PC-9 (cell line): ENCODE measurements at regions not wholly inside any gene's neighbourhood (a gene's known extent, or its start where the extent isn't known, plus 50 kb on each side); places are given as distances from the start of the nearest gene placed in this dataset.

Source experiments
- BruUV-seq: library from RNA; stranded (reverse); fragments of 400-500 nt; replicated peaks from 2 replicates; lab custom pipeline; 2021; lab: Mats Ljungman, UMichigan
- CTCF ChIA-PET: fragments of 300-600 bp; sonication (Branson Sonifier 250); formaldehyde crosslinking; loops from one replicate; lab custom pipeline; 2022; ENCODE audit warnings: antibody characterized with exemption; lab: Charles Lee
- POLR2A ChIA-PET: fragments of 300-600 bp; sonication (Branson Sonifier 250); formaldehyde crosslinking; loops from one replicate; lab custom pipeline; 2022; ENCODE audit warnings: antibody characterized with exemption; ENCODE audit not compliant: unreplicated experiment; lab: Charles Lee
- DNase-seq, 2 experiments: peaks; one replicate each; pipeline versions ENCODE4 v3.0.0 to v3.0.0-alpha.2; 2015 to 2022; ENCODE audit warnings: mixed read lengths in 1 of 2
- H2AFZ ChIP-seq: fragments of 200-600 bp; sonication (generic); 2 replicates; pipeline ENCODE4 v1.8.1; 2017; ENCODE audit warnings: antibody characterized with exemption
- H3F3A ChIP-seq: fragments of 200-600 bp; sonication (generic); 2 replicates; pipeline ENCODE4 v1.8.1; 2017; ENCODE audit warnings: antibody characterized with exemption, mild to moderate bottlenecking, low read depth; ENCODE audit not compliant: insufficient read depth
- H3K27ac ChIP-seq: fragments of 200-600 bp; sonication (generic); 2 replicates; pipeline ENCODE4 v1.6.1; 2016; ENCODE audit warnings: mixed run types
- H3K27me3 ChIP-seq: fragments of 200-600 bp; sonication (generic); 2 replicates; pipeline ENCODE4 v1.6.1; 2016; ENCODE audit warnings: low read depth, mixed run types; ENCODE audit not compliant: insufficient read depth
- H3K36me3 ChIP-seq: fragments of 200-600 bp; sonication (generic); 2 replicates; pipeline ENCODE4 v1.6.1; 2016; ENCODE audit warnings: low read depth, mixed run types
- H3K4me1 ChIP-seq: fragments of 200-600 bp; sonication (generic); replicated peaks from 2 replicates; pipeline ENCODE4 v1.6.1; 2016; ENCODE audit warnings: mixed run types; ENCODE audit not compliant: insufficient read depth
- H3K4me2 ChIP-seq: fragments of 200-600 bp; sonication (generic); 2 replicates; pipeline ENCODE4 v1.6.1; 2017; ENCODE audit warnings: mixed run types
- H3K4me3 ChIP-seq: fragments of 200-600 bp; sonication (generic); 2 replicates; pipeline ENCODE4 v1.6.1; 2016; ENCODE audit warnings: mixed run types
- H3K79me2 ChIP-seq: fragments of 200-600 bp; sonication (generic); 2 replicates; pipeline ENCODE4 v1.6.1; 2017; ENCODE audit warnings: low read depth, mixed run types
- H3K9me2 ChIP-seq: fragments of 200-600 bp; sonication (generic); 2 replicates; pipeline ENCODE4 v1.8.1; 2017; ENCODE audit warnings: mild to moderate bottlenecking; ENCODE audit not compliant: insufficient read depth
- H3K9me3 ChIP-seq: fragments of 200-600 bp; sonication (generic); 2 replicates; pipeline ENCODE4 v1.8.1; 2016; ENCODE audit warnings: low read depth; ENCODE audit not compliant: insufficient read depth
- H4K20me1 ChIP-seq: fragments of 200-600 bp; sonication (generic); 2 replicates; pipeline ENCODE4 v1.8.1; 2017; ENCODE audit not compliant: insufficient read depth
- EZH2 ChIP-seq: fragments of 200-600 bp; sonication (generic); IDR thresholded peaks from 2 replicates; pipeline ENCODE4 v1.8.0; 2017; ENCODE audit warnings: antibody characterized with exemption, low read depth
- intact Hi-C: fragments of 100-400 bp; cut with micrococcal nuclease; formaldehyde crosslinking; loops from one replicate; pipeline ENCODE4 v1.10.0; 2022; ENCODE audit not compliant: unreplicated experiment
- TF ChIP-seq, protein P1 (sequence below): fragments of 200-600 bp; sonication (generic); conservative IDR thresholded peaks from 2 replicates; pipeline ENCODE4 v1.6.1; 2017; ENCODE audit warnings: mixed run types, antibody characterized with exemption, mild to moderate bottlenecking, moderate library complexity

DNA sequence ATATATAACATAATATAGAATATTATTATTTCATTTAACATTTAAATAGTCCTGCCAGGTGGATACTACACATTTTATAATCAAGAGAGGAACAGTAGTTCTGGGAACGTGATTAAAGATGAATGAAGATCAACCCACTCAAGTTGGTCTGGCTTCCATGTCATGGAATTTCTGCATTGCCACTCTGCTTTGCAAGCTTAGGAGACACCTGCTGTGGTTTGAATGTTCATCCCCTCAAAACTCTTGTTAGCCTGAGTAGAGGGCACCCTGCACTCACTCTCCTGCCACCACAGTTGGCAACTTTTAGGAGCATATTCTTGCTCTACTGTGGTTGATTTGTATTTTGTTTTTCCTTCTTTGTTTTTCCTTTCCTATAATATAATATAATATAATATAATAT, 153.2 kb downstream of the GLUL start:
- peaks cover 34% of the 10 kb centered on the region for H3F3A ChIP-seq
- no peaks in the 10 kb centered on the region for H3K27me3 ChIP-seq
- H4K20me1 ChIP-seq: no peaks in the 10 kb centered on the region
- no peak overlapping the region for H2AFZ ChIP-seq
- H3K4me3 ChIP-seq: no peak overlapping the region
- H3K27ac ChIP-seq: no peak overlapping the region
- ChIA-PET CTCF (no interaction called here), POLR2A (no interaction called here)
- TF ChIP-seq, protein P1, sequence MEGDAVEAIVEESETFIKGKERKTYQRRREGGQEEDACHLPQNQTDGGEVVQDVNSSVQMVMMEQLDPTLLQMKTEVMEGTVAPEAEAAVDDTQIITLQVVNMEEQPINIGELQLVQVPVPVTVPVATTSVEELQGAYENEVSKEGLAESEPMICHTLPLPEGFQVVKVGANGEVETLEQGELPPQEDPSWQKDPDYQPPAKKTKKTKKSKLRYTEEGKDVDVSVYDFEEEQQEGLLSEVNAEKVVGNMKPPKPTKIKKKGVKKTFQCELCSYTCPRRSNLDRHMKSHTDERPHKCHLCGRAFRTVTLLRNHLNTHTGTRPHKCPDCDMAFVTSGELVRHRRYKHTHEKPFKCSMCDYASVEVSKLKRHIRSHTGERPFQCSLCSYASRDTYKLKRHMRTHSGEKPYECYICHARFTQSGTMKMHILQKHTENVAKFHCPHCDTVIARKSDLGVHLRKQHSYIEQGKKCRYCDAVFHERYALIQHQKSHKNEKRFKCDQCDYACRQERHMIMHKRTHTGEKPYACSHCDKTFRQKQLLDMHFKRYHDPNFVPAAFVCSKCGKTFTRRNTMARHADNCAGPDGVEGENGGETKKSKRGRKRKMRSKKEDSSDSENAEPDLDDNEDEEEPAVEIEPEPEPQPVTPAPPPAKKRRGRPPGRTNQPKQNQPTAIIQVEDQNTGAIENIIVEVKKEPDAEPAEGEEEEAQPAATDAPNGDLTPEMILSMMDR: no peak
- no peak for TF ChIP-seq EZH2
- DNase-seq: no peak
- no peaks in the 10 kb centered on the region for H3K79me2 ChIP-seq
- no peaks in the 10 kb centered on the region for H3K36me3 ChIP-seq
- H3K4me1 ChIP-seq: peaks cover 42% of the 10 kb centered on the region
- no peak overlapping the region for H3K4me2 ChIP-seq
- intact Hi-C loops: no loop called here
- no TSS peak for BruUV-seq
- H3K9me2 ChIP-seq: no peaks in the 10 kb centered on the region
- no peaks in the 10 kb centered on the region for H3K9me3 ChIP-seq

DNA sequence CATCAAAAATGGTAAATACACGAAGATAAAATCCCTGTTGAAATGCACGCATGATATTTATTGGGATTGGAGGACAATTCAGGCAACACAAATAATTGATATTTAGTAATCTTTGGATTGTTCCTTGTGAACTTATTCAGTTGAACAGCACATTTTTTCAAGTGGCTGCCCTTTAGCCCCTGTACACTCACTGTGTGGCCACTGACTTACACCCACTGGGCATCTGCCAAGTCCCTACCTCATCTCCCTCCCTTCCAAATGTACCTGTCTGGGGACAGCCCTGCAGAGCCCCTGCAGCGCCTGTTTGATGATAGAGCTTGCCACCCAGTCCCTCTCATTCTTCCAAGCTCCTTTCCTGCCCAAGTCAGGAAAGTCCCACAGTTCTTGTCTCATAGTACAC, 154.3 kb downstream of the GLUL start:
- H3K9me2 ChIP-seq: no peaks in the 10 kb centered on the region
- H3K27ac ChIP-seq: no peak overlapping the region
- no peaks in the 10 kb centered on the region for H3K36me3 ChIP-seq
- intact Hi-C loops: no loop called here
- H3K4me2 ChIP-seq: no peak overlapping the region
- no TSS peak for BruUV-seq
- H3K4me1 ChIP-seq: peaks cover 42% of the 10 kb centered on the region
- no peaks in the 10 kb centered on the region for H3K9me3 ChIP-seq
- POLR2A ChIA-PET: no interaction called here
- no peak overlapping the region for H2AFZ ChIP-seq
- TF ChIP-seq, protein P1: no peak
- no peak for TF ChIP-seq EZH2
- no peak for DNase-seq
- CTCF ChIA-PET: no interaction called here
- H3K79me2 ChIP-seq: no peaks in the 10 kb centered on the region
- no peaks in the 10 kb centered on the region for H3K27me3 ChIP-seq
- H3K4me3 ChIP-seq: no peak overlapping the region
- H4K20me1 ChIP-seq: no peaks in the 10 kb centered on the region
- peaks cover 34% of the 10 kb centered on the region for H3F3A ChIP-seq

DNA sequence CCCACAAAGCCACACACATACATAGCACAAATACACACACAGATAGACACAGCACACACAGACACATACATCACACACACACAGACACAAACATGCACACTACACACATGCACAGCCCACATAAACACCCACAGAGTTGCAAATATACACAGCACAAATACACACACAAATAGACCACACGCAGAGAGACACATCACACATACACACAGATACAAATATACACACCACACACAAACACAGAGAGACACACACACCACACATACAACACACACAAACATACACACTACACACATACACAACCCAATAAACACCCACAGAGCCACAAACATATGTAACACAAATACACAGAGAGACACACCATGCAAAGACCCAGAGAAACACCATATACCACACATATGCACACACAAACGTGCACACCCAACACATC, 154.9 kb downstream of the GLUL start:
- Histone ChIP-seq H3K4me2 (peak overlapping the region; percentile 63), H3K27ac (peak overlapping the region; percentile 68), H3K9me3 (no peaks in the 10 kb centered on the region), H3K9me2 (no peaks in the 10 kb centered on the region), H3K36me3 (no peaks in the 10 kb centered on the region), H4K20me1 (no peaks in the 10 kb centered on the region), H3K79me2 (no peaks in the 10 kb centered on the region), H3K4me3 (no peak overlapping the region), H2AFZ (no peak overlapping the region), H3F3A (peaks cover 34% of the 10 kb centered on the region), H3K27me3 (no peaks in the 10 kb centered on the region), H3K4me1 (peaks cover 42% of the 10 kb centered on the region)
- TF ChIP-seq, protein P1: no peak
- no peak for TF ChIP-seq EZH2
- DNase-seq: no peak
- intact Hi-C loops: no loop called here
- CTCF ChIA-PET: no interaction called here
- BruUV-seq: no TSS peak
- POLR2A ChIA-PET: no interaction called here
